Transverse colon (tissue), 4 donors: ENCODE measurements at regions not wholly inside any gene's neighbourhood (a gene's known extent, or its start where the extent isn't known, plus 50 kb on each side); places are given as distances from the start of the nearest gene placed in this dataset.

Experiments
- DNase-seq: peaks from one replicate; pipeline ENCODE4 v3.0.0-alpha.2; 2019
- H3K27ac ChIP-seq, 4 donors: fragments of 200-600 bp; sonication (generic); 2 replicates each; pipeline ENCODE4 v1.5.1; 2016 to 2018; ENCODE audit warnings: inconsistent platforms in 4 of 4
- H3K27me3 ChIP-seq: fragments of 200-600 bp; sonication (generic); 2 replicates; pipeline ENCODE4 v1.5.1; 2017; ENCODE audit warnings: inconsistent platforms
- H3K36me3 ChIP-seq, 4 donors: fragments of 200-600 bp; sonication (generic); 2 replicates each; pipeline ENCODE4 v1.5.1; 2017 to 2019; ENCODE audit warnings: inconsistent platforms in 4 of 4
- H3K4me1 ChIP-seq, 4 donors: fragments of 200-600 bp; sonication (generic); 2 replicates each; pipeline ENCODE4 v1.5.1; 2017 to 2020; ENCODE audit warnings: inconsistent platforms in 4 of 4
- H3K4me3 ChIP-seq, 4 donors: fragments of 200-600 bp; sonication (generic); 1 replicate in 1 of 4; 2 replicates in 3 of 4; pipeline versions ENCODE4 v1.5.1 to v1.6.1; 2017 to 2019; ENCODE audit warnings: inconsistent platforms in 4 of 4
- H3K9me3 ChIP-seq, 2 donors: fragments of 200-600 bp; sonication (generic); 2 replicates each; pipeline ENCODE4 v1.5.1; 2017 to 2019; ENCODE audit warnings: inconsistent platforms in 2 of 2
- CTCF ChIP-seq, 5 experiments: fragments of 200-600 bp in 3 of 5; fragments of 450-650 bp in 2 of 5; sonication (generic) in 3 of 5; IDR thresholded peaks; 1 replicate in 2 of 5; 2 replicates in 3 of 5; pipeline ENCODE4 v1.5.1; 2016 to 2017; ENCODE audit warnings: antibody characterized with exemption in 5 of 5, inconsistent platforms in 3 of 5, mild to moderate bottlenecking in 2 of 5, moderate library complexity in 1 of 5
- EP300 ChIP-seq: sonication (generic); formaldehyde crosslinking; IDR thresholded peaks from one replicate; pipeline ENCODE4 v1.6.1; 2017; ENCODE audit warnings: antibody characterized with exemption, low read depth
- POLR2A ChIP-seq: fragments of 450-650 bp; IDR thresholded peaks from one replicate; pipeline ENCODE4 v1.6.1; 2016; ENCODE audit warnings: antibody characterized with exemption, mild to moderate bottlenecking, moderate library complexity
- POLR2AphosphoS5 ChIP-seq, 3 donors: sonication (generic); formaldehyde crosslinking; IDR thresholded peaks; one replicate each; pipeline ENCODE4 v1.6.1; 2016; ENCODE audit warnings: antibody characterized with exemption in 3 of 3
- WGBS, 2 donors: methylation state at CpG; one replicate each; pipeline ENCODE4 v1.1.5; 2018; ENCODE audit warnings: low coverage in 1 of 2; 5-methylcytosine and 5-hydroxymethylcytosine counted together
- in situ Hi-C, 4 donors: fragments of 200-750 bp; cut with MboI; loops; one replicate each; pipeline versions ENCODE4 v1.15.0 to v1.15.1; 2017; ENCODE audit warnings: low sequenced_read_pairs in 3 of 4, low pct_ligation_motif_present in 1 of 4, low pct_unique_long_range_greater_than_20kb in 1 of 4
- intact Hi-C: fragments of 100-400 bp; cut with DNase I; formaldehyde crosslinking; loops from one replicate; pipeline ENCODE4 v1.15.1; 2023; ENCODE audit warnings: low total_unique reads

GRCh38 chr4:136862653-136863052, 669.6 kb downstream of the PCDH18 start:
- no peaks in the 10 kb centered on the region for H3K36me3 ChIP-seq
- no peak for DNase-seq
- 77 to 85% methylated on average over 3 of the region's 3 CpGs for WGBS, 2 donors
- H3K27me3 ChIP-seq, result no peaks in the 10 kb centered on the region
- H3K9me3 ChIP-seq, result no peaks in the 10 kb centered on the region
- H3K4me1 ChIP-seq, result peaks cover 0 to 10% (median 2%) of the 10 kb centered on the region in 4 donors
- no peak overlapping the region for H3K4me3 ChIP-seq
- in situ Hi-C loops, result no loop called here
- TF ChIP-seq CTCF (IDR thresholded peaks at IDR 0.05) (no peak), POLR2A (no peak), POLR2AphosphoS5 (IDR thresholded peaks at IDR 0.05) (no peak), EP300 (no peak)
- intact Hi-C loops, result no loop called here
- H3K27ac ChIP-seq, result no peak overlapping the region

GRCh38 chr4:136861091-136861490, 671.2 kb downstream of the PCDH18 start:
- Histone ChIP-seq H3K4me3 (no peak overlapping the region), H3K36me3 (no peaks in the 10 kb centered on the region), H3K27ac (no peak overlapping the region), H3K27me3 (no peaks in the 10 kb centered on the region), H3K9me3 (no peaks in the 10 kb centered on the region), H3K4me1 (peaks cover 0 to 10% (median 2%) of the 10 kb centered on the region in 4 donors)
- WGBS, 2 donors, result 43 to 60% methylated on average over 2 of the region's 2 CpGs
- in situ Hi-C loops, result no loop called here
- intact Hi-C loops, result no loop called here
- TF ChIP-seq POLR2AphosphoS5 (IDR thresholded peaks at IDR 0.05) (no peak), CTCF (IDR thresholded peaks at IDR 0.05) (no peak), POLR2A (no peak), EP300 (no peak)
- no peak for DNase-seq

GRCh38 chr4:136858903-136859302, 673.4 kb downstream of the PCDH18 start:
- Histone ChIP-seq H3K27ac (no peak overlapping the region), H3K36me3 (no peaks in the 10 kb centered on the region), H3K4me3 (no peak overlapping the region), H3K27me3 (no peaks in the 10 kb centered on the region), H3K9me3 (no peaks in the 10 kb centered on the region), H3K4me1 (peaks cover 0 to 4% (median 0%) of the 10 kb centered on the region in 4 donors)
- TF ChIP-seq POLR2A, result no peak
- TF ChIP-seq EP300, result no peak
- TF ChIP-seq POLR2AphosphoS5 (IDR thresholded peaks at IDR 0.05), result no peak
- TF ChIP-seq CTCF (IDR thresholded peaks at IDR 0.05), result no peak
- no peak for DNase-seq
- intact Hi-C loops, result no loop called here
- in situ Hi-C loops, result no loop called here

- Histone ChIP-seq H3K4me1 (no peaks in the 10 kb centered on the region), H3K27ac (no peak overlapping the region), H3K4me3 (no peak overlapping the region), H3K36me3 (no peaks in the 10 kb centered on the region), H3K27me3 (no peaks in the 10 kb centered on the region), H3K9me3 (no peaks in the 10 kb centered on the region)
- WGBS, 2 donors, result 94% methylated on average over 1 of the region's 1 CpG; no CpG with 5 or more reads in 1 of the 2 donors
- no peak for TF ChIP-seq POLR2A
- no peak for TF ChIP-seq POLR2AphosphoS5 (IDR thresholded peaks at IDR 0.05)
- TF ChIP-seq EP300, result no peak
- no peak for TF ChIP-seq CTCF (IDR thresholded peaks at IDR 0.05)
- intact Hi-C loops, result no loop called here
- no peak for DNase-seq
- in situ Hi-C loops, result no loop called here
These were observed 676.4 kb downstream of the PCDH18 start for GRCh38 chr4:136855886-136856285.
